H9 (cell line): ENCODE measurements at regions not wholly inside any gene's neighbourhood (a gene's known extent, or its start where the extent isn't known, plus 50 kb on each side); places are given as distances from the start of the nearest gene placed in this dataset.

Experiments
- DNase-seq: peaks from one replicate; pipeline ENCODE4 v3.0.0-alpha.2; 2017
- H2AFZ ChIP-seq: one replicate; pipeline ENCODE4 v1.6.1; 2013; ENCODE audit warnings: mild to moderate bottlenecking, low read length, control low read depth, moderate library complexity
- H2AK5ac ChIP-seq: 2 replicates; pipeline ENCODE4 v1.6.1; 2013; ENCODE audit warnings: low read length, control low read depth, mixed read lengths; ENCODE audit not compliant: insufficient read length
- H2BK120ac ChIP-seq: one replicate; pipeline ENCODE4 v1.6.1; 2013; ENCODE audit warnings: low read depth, mild to moderate bottlenecking, low read length, control low read depth, inconsistent platforms; ENCODE audit not compliant: poor library complexity, severe bottlenecking
- H2BK12ac ChIP-seq: 2 replicates; pipeline ENCODE4 v1.6.1; 2013; ENCODE audit warnings: low read length, control low read depth, mixed read lengths, low read depth; ENCODE audit not compliant: insufficient read length
- H2BK15ac ChIP-seq: 2 replicates; pipeline ENCODE4 v1.6.1; 2013; ENCODE audit warnings: low read depth, low read length, control low read depth
- H2BK20ac ChIP-seq: one replicate; pipeline ENCODE4 v1.6.1; 2013; ENCODE audit warnings: low read depth, mild to moderate bottlenecking, low read length, control low read depth, inconsistent platforms; ENCODE audit not compliant: poor library complexity, severe bottlenecking
- H2BK5ac ChIP-seq: 2 replicates; pipeline ENCODE4 v1.6.1; 2013; ENCODE audit warnings: low read length, control low read depth, mixed read lengths; ENCODE audit not compliant: insufficient read length
- H3K14ac ChIP-seq: 2 replicates; pipeline ENCODE4 v1.6.1; 2013; ENCODE audit warnings: low read length, control low read depth; ENCODE audit not compliant: insufficient read depth
- H3K18ac ChIP-seq: 2 replicates; pipeline ENCODE4 v1.6.1; 2013; ENCODE audit warnings: low read depth, mild to moderate bottlenecking, mixed read lengths, low read length, control low read depth; ENCODE audit not compliant: insufficient read length
- H3K23ac ChIP-seq: 2 replicates; pipeline ENCODE4 v1.6.1; 2013; ENCODE audit warnings: low read length, control low read depth, mixed read lengths, low read depth; ENCODE audit not compliant: insufficient read length
- H3K23me2 ChIP-seq: 2 replicates; pipeline ENCODE4 v1.6.1; 2013; ENCODE audit warnings: low read depth, mild to moderate bottlenecking, mixed read lengths, low read length, control low read depth; ENCODE audit not compliant: insufficient read length, poor library complexity, severe bottlenecking
- H3K27ac ChIP-seq: 2 replicates; pipeline ENCODE4 v1.5.1; 2013; ENCODE audit warnings: low read length, control low read depth, mixed read lengths, low read depth; ENCODE audit not compliant: insufficient read length
- H3K27me3 ChIP-seq: 2 replicates; pipeline ENCODE4 v1.6.1; 2013; ENCODE audit warnings: low read length, control low read depth, inconsistent platforms; ENCODE audit not compliant: insufficient read depth
- H3K4ac ChIP-seq: 2 replicates; pipeline ENCODE4 v1.6.1; 2013; ENCODE audit warnings: low read depth, mild to moderate bottlenecking, control low read depth, inconsistent platforms, low read length, moderate library complexity
- H3K4me1 ChIP-seq: 2 replicates; pipeline ENCODE4 v1.6.1; 2013; ENCODE audit warnings: low read length, control low read depth, inconsistent platforms; ENCODE audit not compliant: insufficient read depth
- H3K4me2 ChIP-seq: 2 replicates; pipeline ENCODE4 v1.6.1; 2013; ENCODE audit warnings: low read length, control low read depth, mixed read lengths; ENCODE audit not compliant: insufficient read length, insufficient read depth
- H3K56ac ChIP-seq: 2 replicates; pipeline ENCODE4 v1.6.1; 2013; ENCODE audit warnings: low read depth, mild to moderate bottlenecking, mixed read lengths, low read length, control low read depth; ENCODE audit not compliant: insufficient read length
- H3K79me1 ChIP-seq: 2 replicates; pipeline ENCODE4 v1.6.1; 2013; ENCODE audit warnings: low read depth, mild to moderate bottlenecking, moderate library complexity, low read length, control low read depth, inconsistent platforms; ENCODE audit not compliant: insufficient read depth, poor library complexity, severe bottlenecking
- H3K79me2 ChIP-seq: 2 replicates; pipeline ENCODE4 v1.6.1; 2013; ENCODE audit warnings: low read length, control low read depth, inconsistent platforms; ENCODE audit not compliant: insufficient read depth
- H3K9ac ChIP-seq: 2 replicates; pipeline ENCODE4 v1.6.1; 2013; ENCODE audit warnings: low read length, control low read depth, mixed read lengths; ENCODE audit not compliant: insufficient read length; ENCODE audit errors: extremely low read depth
- H3K9me3 ChIP-seq: one replicate; pipeline ENCODE4 v1.6.1; 2013; ENCODE audit warnings: low read depth, low read length, inconsistent platforms; ENCODE audit not compliant: control insufficient read depth
- H3T11ph ChIP-seq: one replicate; pipeline ENCODE4 v1.6.1; 2013; ENCODE audit warnings: mild to moderate bottlenecking, low read length, control low read depth, inconsistent platforms
- H4K20me1 ChIP-seq: one replicate; pipeline ENCODE4 v1.6.1; 2013; ENCODE audit not compliant: control insufficient read depth, insufficient read length, insufficient read depth
- H4K5ac ChIP-seq: 2 replicates; pipeline ENCODE4 v1.6.1; 2013; ENCODE audit warnings: low read depth, mild to moderate bottlenecking, mixed read lengths, low read length, control low read depth; ENCODE audit not compliant: insufficient read length
- H4K8ac ChIP-seq: replicated peaks from 2 replicates; pipeline ENCODE4 v1.6.1; 2013; ENCODE audit warnings: low read length, control low read depth, mixed read lengths, low read depth; ENCODE audit not compliant: insufficient read length
- H4K91ac ChIP-seq: 2 replicates; pipeline ENCODE4 v1.6.1; 2013; ENCODE audit warnings: low read depth, mild to moderate bottlenecking, moderate library complexity, mixed read lengths, low read length, control low read depth; ENCODE audit not compliant: insufficient read length
- H3K27ac Mint-ChIP-seq, 3 experiments: 2 replicates in 2 of 3; 3 replicates in 1 of 3; pipeline ENCODE4 v1.8.0; 2020 to 2021; ENCODE audit warnings: mixed read lengths in 3 of 3, mild to moderate bottlenecking in 1 of 3, moderate library complexity in 1 of 3
- H3K27me3 Mint-ChIP-seq: 2 replicates; pipeline ENCODE4 v1.8.0; 2021; ENCODE audit warnings: low read depth, mild to moderate bottlenecking, moderate library complexity, mixed read lengths
- H3K36me3 Mint-ChIP-seq, 3 experiments: 2 replicates in 2 of 3; 3 replicates in 1 of 3; pipeline ENCODE4 v1.8.0; 2020 to 2021; ENCODE audit warnings: low read depth in 3 of 3, mixed read lengths in 3 of 3; ENCODE audit not compliant: insufficient read depth in 1 of 3
- H3K4me1 Mint-ChIP-seq, 2 experiments: 2 replicates each; pipeline ENCODE4 v1.8.0; 2020; ENCODE audit warnings: mixed read lengths in 2 of 2
- H3K4me3 Mint-ChIP-seq, 2 experiments: 2 replicates in 1 of 2; 3 replicates in 1 of 2; pipeline ENCODE4 v1.8.0; 2020 to 2021; ENCODE audit warnings: mild to moderate bottlenecking in 2 of 2, mixed read lengths in 2 of 2, moderate library complexity in 1 of 2
- H3K9me3 Mint-ChIP-seq, 2 experiments: 2 replicates in 1 of 2; 3 replicates in 1 of 2; pipeline ENCODE4 v1.8.0; 2020; ENCODE audit warnings: mild to moderate bottlenecking in 2 of 2, mixed read lengths in 2 of 2, moderate library complexity in 1 of 2
- CTCF ChIP-seq: fragments of 200-600 bp; sonication (generic); conservative IDR thresholded peaks from 3 replicates; pipeline ENCODE4 v1.8.0; 2021; ENCODE audit warnings: antibody characterized with exemption, mild to moderate bottlenecking
- WGBS: extraction: QIAGEN DNeasy Blood & Tissue Kit; methylation state at CpG from one replicate; pipeline ENCODE4 v1.1.7; 2013; ENCODE audit warnings: missing lambda C conversion rate, low lambda C conversion rate, mixed read lengths; ENCODE audit not compliant: insufficient read length; ENCODE audit errors: extremely low coverage; 5-methylcytosine and 5-hydroxymethylcytosine counted together

GRCh38 chr2:156736950-156737349 is 300.8 kb downstream of the GPD2 start:
- Mint-ChIP-seq H3K36me3 (no peaks in the 10 kb centered on the region), H3K27ac (no peak overlapping the region), H3K9me3 (no peaks in the 10 kb centered on the region), H3K4me1 (peaks cover 9 to 14% of the 10 kb centered on the region in 2 experiments), H3K4me3 (no peak overlapping the region), H3K27me3 (no peaks in the 10 kb centered on the region)
- H4K8ac ChIP-seq: no peak overlapping the region
- no peak overlapping the region for H3T11ph ChIP-seq
- H2AK5ac ChIP-seq: no peak overlapping the region
- H3K79me2 ChIP-seq: no peaks in the 10 kb centered on the region
- H3K14ac ChIP-seq: no peak overlapping the region
- H4K5ac ChIP-seq: no peak overlapping the region
- no peak overlapping the region for H3K9ac ChIP-seq
- H3K4ac ChIP-seq: no peak overlapping the region
- no peak for TF ChIP-seq CTCF
- H2BK20ac ChIP-seq: no peak overlapping the region
- H3K23me2 ChIP-seq: no peaks in the 10 kb centered on the region
- H2BK12ac ChIP-seq: no peak overlapping the region
- no peak overlapping the region for H2AFZ ChIP-seq
- no peak overlapping the region for H2BK5ac ChIP-seq
- H3K56ac ChIP-seq: no peak overlapping the region
- H2BK15ac ChIP-seq: no peak overlapping the region
- H4K91ac ChIP-seq: no peak overlapping the region
- no CpG with 5 or more reads among the region's 4 CpGs for WGBS
- H3K18ac ChIP-seq: no peak overlapping the region
- no peak for DNase-seq
- no peaks in the 10 kb centered on the region for H4K20me1 ChIP-seq
- no peak overlapping the region for H3K4me2 ChIP-seq
- no peaks in the 10 kb centered on the region for H3K9me3 ChIP-seq
- no peak overlapping the region for H3K27ac ChIP-seq
- no peaks in the 10 kb centered on the region; the same call in 1 of the 2 replicates for H3K4me1 ChIP-seq
- H3K27me3 ChIP-seq: no peaks in the 10 kb centered on the region
- H3K23ac ChIP-seq: no peak overlapping the region
- H2BK120ac ChIP-seq: no peak overlapping the region
- H3K79me1 ChIP-seq: no peaks in the 10 kb centered on the region
